NCI-H774 (cell line): ENCODE measurements at regions not wholly inside any gene's neighbourhood (a gene's known extent, or its start where the extent isn't known, plus 50 kb on each side); places are given as distances from the start of the nearest gene placed in this dataset.
"Not testable (repeated sequence)": the region's sequence is repeated elsewhere in the genome, so short reads cannot be mapped to it uniquely, and the experiment has no call there.

Experiments used
- DNase-seq: peaks from one replicate; lab custom pipeline; 2025; lab: John Stamatoyannopoulos, UW

- DNase-seq: no peak
Measured at GRCh38 chr5:66234241-66234640, 90.1 kb downstream of the SREK1 start.

GRCh38 chr5:66238435-66238834 lies 94.3 kb downstream of the SREK1 start:
- peak; percentile 13 for DNase-seq

- DNase-seq: peak; percentile 18
Measured at GRCh38 chr5:66239034-66239433, 94.9 kb downstream of the SREK1 start.

GRCh38 chr5:66241136-66241825 lies 97.2 kb downstream of the SREK1 start:
- no peak for DNase-seq

- no peak for DNase-seq
Measured at GRCh38 chr5:66242050-66242715, 98.1 kb downstream of the SREK1 start.

GRCh38 chr5:66246608-66247007 lies 102.5 kb downstream of the SREK1 start:
- no peak for DNase-seq

- DNase-seq: no peak
Measured at GRCh38 chr5:66247176-66247960, 103.3 kb downstream of the SREK1 start.

GRCh38 chr5:66248874-66249273 lies 104.8 kb downstream of the SREK1 start:
- no peak for DNase-seq

- no peak for DNase-seq
Measured at GRCh38 chr5:66249920-66250319, 105.8 kb downstream of the SREK1 start.

- DNase-seq: no peak
Measured at GRCh38 chr5:66252849-66253248, 108.7 kb downstream of the SREK1 start.

GRCh38 chr5:66255714-66256113 lies 111.6 kb downstream of the SREK1 start:
- no peak for DNase-seq

- no peak for DNase-seq
Measured at GRCh38 chr5:66273121-66273520, 129.0 kb downstream of the SREK1 start.

GRCh38 chr5:66276986-66277385 lies 132.9 kb downstream of the SREK1 start:
- no peak for DNase-seq

GRCh38 chr5:66277981-66278380 lies 133.9 kb downstream of the SREK1 start:
- no peak for DNase-seq

- DNase-seq: no peak
Measured at GRCh38 chr5:66281294-66281693, 137.2 kb downstream of the SREK1 start.

GRCh38 chr5:66284588-66285342 lies 140.7 kb downstream of the SREK1 start:
- DNase-seq: no peak

- no peak for DNase-seq
Measured at GRCh38 chr5:66285343-66285922, 141.3 kb downstream of the SREK1 start.

- no peak for DNase-seq
Measured at GRCh38 chr5:66291771-66292170, 147.7 kb downstream of the SREK1 start.

- not testable (repeated sequence) for DNase-seq
Measured at GRCh38 chr5:66293851-66294250, 149.8 kb downstream of the SREK1 start.

GRCh38 chr5:66299463-66299862 lies 155.4 kb downstream of the SREK1 start:
- DNase-seq: no peak

GRCh38 chr5:66302344-66302743 lies 158.2 kb downstream of the SREK1 start:
- no peak for DNase-seq
